ENCODE measurements at regions not wholly inside any gene's neighbourhood (a gene's known extent, or its start where the extent isn't known, plus 50 kb on each side); places are given as distances from the start of the nearest gene placed in this dataset.
A peak's percentile ranks its signal among the peaks of the same experiment; 100 is the strongest.

DNA sequence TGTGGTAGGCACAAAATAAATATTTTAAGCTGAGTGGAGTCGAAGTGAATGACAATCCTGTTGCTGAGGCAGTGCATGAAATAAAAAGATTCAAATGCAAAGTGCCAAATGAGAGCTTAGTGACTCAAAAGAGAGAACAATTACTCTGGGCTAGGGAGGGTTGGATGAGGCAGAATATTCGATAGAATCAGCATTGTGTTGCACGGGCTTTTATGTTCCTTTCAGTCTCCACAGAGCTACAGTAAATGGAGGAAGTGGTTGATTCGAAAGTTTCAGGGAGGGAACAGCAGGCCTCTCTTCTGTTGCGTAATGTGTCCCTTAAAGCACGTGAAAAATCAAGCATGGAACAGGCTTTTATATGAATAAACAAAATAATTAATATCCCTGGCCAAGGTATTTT lies 599.3 kb upstream of the CELF2 start:
- Histone ChIP-seq H3K9ac (ENCODE audit: control insufficient read depth, insufficient read depth, low read length) (no peak overlapping the region), H3K9me3 (replicated peaks; ENCODE audit: control insufficient read depth, insufficient read depth, low read length) (no peaks in the 10 kb centered on the region), H3K36me3 (ENCODE audit: control insufficient read depth in 2 of 2, insufficient read depth in 2 of 2, low read length in 1 of 2) (no peaks in the 10 kb centered on the region), H3K4me2 (ENCODE audit: control insufficient read depth, insufficient read depth) (no peak overlapping the region), H3K27ac (ENCODE audit: control insufficient read depth, insufficient read depth) (no peak overlapping the region; the same call in 1 of the 2 replicates), H3K4me1 (ENCODE audit: control insufficient read depth, insufficient read depth, low read length) (no peaks in the 10 kb centered on the region; the same call in 1 of the 2 replicates), H3K4me3 (no peak overlapping the region), H3K27me3 (replicated peaks in 1 of 2; ENCODE audit: control insufficient read depth in 2 of 2, insufficient read depth in 2 of 2, low read length in 1 of 2) (no peaks in the 10 kb centered on the region), H2AFZ (ENCODE audit: control insufficient read depth, low read depth, low read length) (no peak overlapping the region), H4K20me1 (ENCODE audit: control insufficient read depth, insufficient read depth) (no peaks in the 10 kb centered on the region), H3K79me2 (ENCODE audit: control insufficient read depth, insufficient read depth, low read length) (no peaks in the 10 kb centered on the region)
- BruUV-seq (replicated peaks), result no TSS peak
- ChIA-PET CTCF (interaction anchor here (0.5 to 0.8 kb wide), 2 partner anchors 47 to 299 kb away, joined by 3 read pairs; no protein-coding TSS in a partner anchor), POLR2A (no interaction called here), SMC1A (ENCODE audit: uncharacterized antibody, unreplicated experiment) (no interaction called here), RAD21 (ENCODE audit: unreplicated experiment) (no interaction called here)
- in situ Hi-C loops (cut with MboI) (no loop called here), intact Hi-C loops (cut with micrococcal nuclease; ENCODE audit: unreplicated experiment) (no loop called here)
- WGBS (ENCODE audit: insufficient coverage, insufficient replicate concordance, low lambda C conversion rate, missing lambda C conversion rate), result 0% methylated on average over 6 of the region's 6 CpGs
- DNase-seq (ENCODE audit: low read depth, low spot score) (peak; percentile 15), ATAC-seq (peak; percentile 83), FAIRE-seq (peak; percentile 90)
- TF ChIP-seq GATAD2B (conservative IDR thresholded peaks at IDR 0.05; ENCODE audit: low read depth) (no peak), SPI1 (IDR thresholded peaks at IDR 0.05; ENCODE audit: borderline replicate concordance, insufficient read depth, low read depth, low read length) (peak; percentile 76), BHLHE40 (IDR thresholded peaks at IDR 0.05; ENCODE audit: borderline replicate concordance in 1 of 2, low read depth in 2 of 2, low read length in 1 of 2) (peak; percentile 24 to 31; a peak in 1 of 4 replicates), ASH2L (IDR thresholded peaks at IDR 0.05; ENCODE audit: borderline replicate concordance, low read depth) (no peak), IRF4 (IDR thresholded peaks at IDR 0.05; ENCODE audit: low read depth, low read length) (no peak; the same call in 1 of the 2 replicates), ETV6 (conservative IDR thresholded peaks at IDR 0.05 in 1 of 2, IDR thresholded peaks at IDR 0.05 in 1 of 2; ENCODE audit: borderline replicate concordance in 1 of 2, low read depth in 1 of 2) (peak in 1 of 2 experiments; percentile 58; a peak in 1 of 4 replicates), GABPA (IDR thresholded peaks at IDR 0.05; ENCODE audit: low read depth) (peak; percentile 20; the same call in 1 of the 2 replicates), RUNX3 (IDR thresholded peaks at IDR 0.05; ENCODE audit: low read length) (peak; percentile 72), STAT3 (IDR thresholded peaks at IDR 0.05; ENCODE audit: low read depth, low read length) (no peak), EED (IDR thresholded peaks at IDR 0.05; ENCODE audit: low read depth) (no peak)
- TF ChIP-seq, protein P1, sequence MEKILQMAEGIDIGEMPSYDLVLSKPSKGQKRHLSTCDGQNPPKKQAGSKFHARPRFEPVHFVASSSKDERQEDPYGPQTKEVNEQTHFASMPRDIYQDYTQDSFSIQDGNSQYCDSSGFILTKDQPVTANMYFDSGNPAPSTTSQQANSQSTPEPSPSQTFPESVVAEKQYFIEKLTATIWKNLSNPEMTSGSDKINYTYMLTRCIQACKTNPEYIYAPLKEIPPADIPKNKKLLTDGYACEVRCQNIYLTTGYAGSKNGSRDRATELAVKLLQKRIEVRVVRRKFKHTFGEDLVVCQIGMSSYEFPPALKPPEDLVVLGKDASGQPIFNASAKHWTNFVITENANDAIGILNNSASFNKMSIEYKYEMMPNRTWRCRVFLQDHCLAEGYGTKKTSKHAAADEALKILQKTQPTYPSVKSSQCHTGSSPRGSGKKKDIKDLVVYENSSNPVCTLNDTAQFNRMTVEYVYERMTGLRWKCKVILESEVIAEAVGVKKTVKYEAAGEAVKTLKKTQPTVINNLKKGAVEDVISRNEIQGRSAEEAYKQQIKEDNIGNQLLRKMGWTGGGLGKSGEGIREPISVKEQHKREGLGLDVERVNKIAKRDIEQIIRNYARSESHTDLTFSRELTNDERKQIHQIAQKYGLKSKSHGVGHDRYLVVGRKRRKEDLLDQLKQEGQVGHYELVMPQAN (conservative IDR thresholded peaks at IDR 0.05), result no peak
- TF ChIP-seq, protein P2, sequence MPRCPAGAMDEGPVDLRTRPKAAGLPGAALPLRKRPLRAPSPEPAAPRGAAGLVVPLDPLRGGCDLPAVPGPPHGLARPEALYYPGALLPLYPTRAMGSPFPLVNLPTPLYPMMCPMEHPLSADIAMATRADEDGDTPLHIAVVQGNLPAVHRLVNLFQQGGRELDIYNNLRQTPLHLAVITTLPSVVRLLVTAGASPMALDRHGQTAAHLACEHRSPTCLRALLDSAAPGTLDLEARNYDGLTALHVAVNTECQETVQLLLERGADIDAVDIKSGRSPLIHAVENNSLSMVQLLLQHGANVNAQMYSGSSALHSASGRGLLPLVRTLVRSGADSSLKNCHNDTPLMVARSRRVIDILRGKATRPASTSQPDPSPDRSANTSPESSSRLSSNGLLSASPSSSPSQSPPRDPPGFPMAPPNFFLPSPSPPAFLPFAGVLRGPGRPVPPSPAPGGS (IDR thresholded peaks at IDR 0.05; ENCODE audit: borderline replicate concordance, insufficient read depth, low read depth, low read length, poor library complexity, severe bottlenecking), result no peak
